Endothelial cell of umbilical vein (primary cell): ENCODE measurements at regions not wholly inside any gene's neighbourhood (a gene's known extent, or its start where the extent isn't known, plus 50 kb on each side); places are given as distances from the start of the nearest gene placed in this dataset.

Source experiments
- BruUV-seq: library from RNA; stranded (reverse); fragments of 400-500 nt; replicated peaks from 2 replicates; lab custom pipeline; 2021; lab: Mats Ljungman, UMichigan
- CTCF ChIA-PET: fragments of 300-600, 350-600 bp; sonication (Branson Sonifier 250); formaldehyde crosslinking; loops from one replicate; lab custom pipeline; 2021; ENCODE audit warnings: antibody characterized with exemption, inconsistent platforms; lab: Charles Lee
- POLR2A ChIA-PET: fragments of 300-600, 350-600 bp; sonication (Branson Sonifier 250); formaldehyde crosslinking; loops from one replicate; lab custom pipeline; 2021; ENCODE audit warnings: antibody characterized with exemption, inconsistent platforms; lab: Charles Lee
- DNase-seq: peaks from one replicate; pipeline ENCODE4 v3.0.0-alpha.2; 2011; ENCODE audit warnings: low read depth, low spot score
- FAIRE-seq: peaks from 2 replicates; lab custom pipeline; 2011; peaks lifted over from hg19 to GRCh38; lab: Jason Lieb, UNC
- H2AFZ ChIP-seq: 2 replicates; pipeline ENCODE4 v1.6.0; 2012; ENCODE audit warnings: low read depth, low read length, control low read depth, inconsistent platforms
- H3K27ac ChIP-seq: 2 replicates; pipeline ENCODE4 v1.5.1; 2011; ENCODE audit warnings: low read depth, mild to moderate bottlenecking, control low read depth, low read length, moderate library complexity; ENCODE audit not compliant: insufficient read depth
- H3K27me3 ChIP-seq, 2 experiments: 2 replicates each; pipeline versions ENCODE4 v1.6.0 to v1.6.1; 2011; ENCODE audit warnings: low read length in 2 of 2, mixed read lengths in 1 of 2; ENCODE audit not compliant: control insufficient read depth in 2 of 2, insufficient read depth in 2 of 2
- H3K36me3 ChIP-seq, 2 experiments: 2 replicates in 1 of 2; 3 replicates in 1 of 2; pipeline ENCODE4 v1.5.1; 2011; ENCODE audit warnings: low read length in 2 of 2, mild to moderate bottlenecking in 1 of 2, moderate library complexity in 1 of 2; ENCODE audit not compliant: control insufficient read depth in 2 of 2, insufficient read depth in 2 of 2; ENCODE audit errors: extremely low read depth in 1 of 2
- H3K4me1 ChIP-seq: 3 replicates; pipeline ENCODE4 v1.5.1; 2011; ENCODE audit warnings: mild to moderate bottlenecking, low read length; ENCODE audit not compliant: control insufficient read depth, insufficient read depth; ENCODE audit errors: extremely low read depth
- H3K4me2 ChIP-seq: 2 replicates; pipeline ENCODE4 v1.6.1; 2011; ENCODE audit warnings: low read length, control low read depth, mixed read lengths; ENCODE audit not compliant: insufficient read depth
- H3K4me3 ChIP-seq, 3 experiments: fragments of 200-600 bp in 1 of 3; sonication (generic), shearing (Covaris generic) in 1 of 3; replicated peaks in 1 of 3; 2 replicates each; pipeline ENCODE4 v1.5.1; 2011 to 2016; ENCODE audit warnings: control low read depth in 3 of 3, low read length in 3 of 3, mild to moderate bottlenecking in 2 of 3, inconsistent platforms in 1 of 3, low read depth in 1 of 3, moderate library complexity in 1 of 3; ENCODE audit not compliant: insufficient read depth in 1 of 3
- H3K79me2 ChIP-seq: 2 replicates; pipeline ENCODE4 v1.6.0; 2012; ENCODE audit warnings: low read length, inconsistent platforms; ENCODE audit not compliant: control insufficient read depth, insufficient read depth
- H3K9ac ChIP-seq: replicated peaks from 2 replicates; pipeline ENCODE3; 2011; ENCODE audit warnings: low read length, control low read depth; ENCODE audit not compliant: insufficient read depth; ENCODE audit errors: extremely low read depth
- H3K9me1 ChIP-seq: replicated peaks from 3 replicates; pipeline ENCODE4 v1.6.0; 2011; ENCODE audit warnings: mild to moderate bottlenecking, low read length; ENCODE audit not compliant: control insufficient read depth, insufficient read depth; ENCODE audit errors: extremely low read depth
- H3K9me3 ChIP-seq: replicated peaks from 2 replicates; pipeline ENCODE4 v1.5.1; 2012; ENCODE audit warnings: low read length, inconsistent platforms; ENCODE audit not compliant: control insufficient read depth, insufficient read depth
- H4K20me1 ChIP-seq: replicated peaks from 2 replicates; pipeline ENCODE3; 2011; ENCODE audit warnings: mild to moderate bottlenecking, low read length; ENCODE audit not compliant: control insufficient read depth, insufficient read depth; ENCODE audit errors: extremely low read depth
- CTCF ChIP-seq, 2 donors: IDR thresholded peaks; 1 replicate in 1 of 2; 2 replicates in 1 of 2; pipeline ENCODE4 v1.5.1; 2011; ENCODE audit warnings: low read length in 2 of 2, mild to moderate bottlenecking in 2 of 2, moderate library complexity in 2 of 2, control low read depth in 1 of 2, inconsistent platforms in 1 of 2, low read depth in 1 of 2; ENCODE audit not compliant: insufficient read depth in 1 of 2; ENCODE audit errors: extremely low read depth in 1 of 2
- EZH2 ChIP-seq: IDR thresholded peaks from 2 replicates; pipeline ENCODE4 v1.6.1; 2012; ENCODE audit warnings: borderline replicate concordance, low read depth, mild to moderate bottlenecking, moderate library complexity, low read length, inconsistent platforms; ENCODE audit not compliant: severe bottlenecking
- FOS ChIP-seq: IDR thresholded peaks from 2 replicates; pipeline ENCODE4 v1.6.1; 2011; ENCODE audit warnings: mild to moderate bottlenecking, low read length, moderate library complexity, borderline replicate concordance; ENCODE audit not compliant: insufficient read depth
- GATA2 ChIP-seq: IDR thresholded peaks from 2 replicates; pipeline ENCODE4 v1.7.0; 2011; ENCODE audit warnings: low read depth, mild to moderate bottlenecking, moderate library complexity, mixed read lengths, low read length; ENCODE audit not compliant: insufficient read length, insufficient read depth
- JUN ChIP-seq: IDR thresholded peaks from 2 replicates; pipeline ENCODE4 v1.6.1; 2011; ENCODE audit warnings: borderline replicate concordance, low read depth; ENCODE audit not compliant: insufficient read length, insufficient read depth
- MAX ChIP-seq: IDR thresholded peaks from 2 replicates; pipeline ENCODE4 v1.6.1; 2011; ENCODE audit not compliant: insufficient read depth, insufficient read length
- MYC ChIP-seq: IDR thresholded peaks from one replicate; pipeline ENCODE4 v1.6.1; 2011; ENCODE audit warnings: mild to moderate bottlenecking, low read depth, low read length
- POLR2A ChIP-seq: IDR thresholded peaks from 2 replicates; pipeline ENCODE4 v1.6.1; 2012; ENCODE audit warnings: low read depth, mild to moderate bottlenecking, control low read depth, low read length
- POLR2AphosphoS5 ChIP-seq: IDR thresholded peaks from 2 replicates; pipeline ENCODE4 v1.6.1; 2012; ENCODE audit warnings: low read depth, mild to moderate bottlenecking, control low read depth, low read length, moderate library complexity; ENCODE audit not compliant: insufficient read depth
- dilution Hi-C: fragments of 300-500 bp; cut with MboI; formaldehyde crosslinking; loops from one replicate; pipeline ENCODE4 v1.15.0; 2019; ENCODE audit warnings: low sequenced_read_pairs; ENCODE audit not compliant: extremely low pct_ligation_motif_present
- intact Hi-C: fragments of 100-400 bp; cut with micrococcal nuclease; formaldehyde crosslinking; loops from one replicate; pipeline ENCODE4 v1.10.0; 2022

- no peaks in the 10 kb centered on the region for H3K9me1 ChIP-seq
- no peaks in the 10 kb centered on the region for H4K20me1 ChIP-seq
- no peaks in the 10 kb centered on the region for H3K4me1 ChIP-seq
- FAIRE-seq: no peak
- intact Hi-C loops (no loop called here), dilution Hi-C loops (no loop called here)
- H3K27ac ChIP-seq: no peak overlapping the region
- no peaks in the 10 kb centered on the region for H3K36me3 ChIP-seq
- H3K9ac ChIP-seq: no peak overlapping the region
- no peak overlapping the region for H3K4me2 ChIP-seq
- no peaks in the 10 kb centered on the region for H3K9me3 ChIP-seq
- no TSS peak for BruUV-seq
- no peak overlapping the region for H3K4me3 ChIP-seq
- H2AFZ ChIP-seq: no peak overlapping the region
- TF ChIP-seq JUN (no peak), POLR2A (no peak)
- CTCF ChIA-PET: no interaction called here
- no peak for DNase-seq
- POLR2A ChIA-PET: no interaction called here
- H3K27me3 ChIP-seq: no peaks in the 10 kb centered on the region
- H3K79me2 ChIP-seq: no peaks in the 10 kb centered on the region
Measured at GRCh38 chr10:94065787-94066186, 72.1 kb downstream of the PLCE1 start.

- no peaks in the 10 kb centered on the region for H3K36me3 ChIP-seq
- BruUV-seq: no TSS peak
- H3K4me2 ChIP-seq: no peak overlapping the region
- H3K9me1 ChIP-seq: no peaks in the 10 kb centered on the region
- no peak overlapping the region for H2AFZ ChIP-seq
- H3K4me1 ChIP-seq: no peaks in the 10 kb centered on the region
- FAIRE-seq (no peak), DNase-seq (peak; percentile 21)
- no peaks in the 10 kb centered on the region for H3K9me3 ChIP-seq
- TF ChIP-seq MYC (no peak), GATA2 (no peak), EZH2 (no peak), FOS (no peak), JUN (no peak), MAX (no peak), CTCF (IDR thresholded peaks at IDR 0.05; ENCODE audit: extremely low read depth in 1 of 2, insufficient read depth in 1 of 2, low read depth in 1 of 2, low read length in 2 of 2) (no peak), POLR2AphosphoS5 (no peak), POLR2A (no peak)
- ChIA-PET CTCF (no interaction called here), POLR2A (no interaction called here)
- H3K79me2 ChIP-seq: no peaks in the 10 kb centered on the region
- intact Hi-C loops: no loop called here
- dilution Hi-C loops: no loop called here
- no peaks in the 10 kb centered on the region for H3K27me3 ChIP-seq
- H3K4me3 ChIP-seq: no peak overlapping the region
- H4K20me1 ChIP-seq: no peaks in the 10 kb centered on the region
- H3K9ac ChIP-seq: no peak overlapping the region
- no peak overlapping the region for H3K27ac ChIP-seq
Measured at GRCh38 chr10:94066411-94066810, 72.7 kb downstream of the PLCE1 start.
